ENCODE measurements at regions not wholly inside any gene's neighbourhood (a gene's known extent, or its start where the extent isn't known, plus 50 kb on each side); places are given as distances from the start of the nearest gene placed in this dataset.
A peak's percentile ranks its signal among the peaks of the same experiment; 100 is the strongest.
"Not testable (repeated sequence)": the region's sequence is repeated elsewhere in the genome, so short reads cannot be mapped to it uniquely, and the experiment has no call there.

DNA sequence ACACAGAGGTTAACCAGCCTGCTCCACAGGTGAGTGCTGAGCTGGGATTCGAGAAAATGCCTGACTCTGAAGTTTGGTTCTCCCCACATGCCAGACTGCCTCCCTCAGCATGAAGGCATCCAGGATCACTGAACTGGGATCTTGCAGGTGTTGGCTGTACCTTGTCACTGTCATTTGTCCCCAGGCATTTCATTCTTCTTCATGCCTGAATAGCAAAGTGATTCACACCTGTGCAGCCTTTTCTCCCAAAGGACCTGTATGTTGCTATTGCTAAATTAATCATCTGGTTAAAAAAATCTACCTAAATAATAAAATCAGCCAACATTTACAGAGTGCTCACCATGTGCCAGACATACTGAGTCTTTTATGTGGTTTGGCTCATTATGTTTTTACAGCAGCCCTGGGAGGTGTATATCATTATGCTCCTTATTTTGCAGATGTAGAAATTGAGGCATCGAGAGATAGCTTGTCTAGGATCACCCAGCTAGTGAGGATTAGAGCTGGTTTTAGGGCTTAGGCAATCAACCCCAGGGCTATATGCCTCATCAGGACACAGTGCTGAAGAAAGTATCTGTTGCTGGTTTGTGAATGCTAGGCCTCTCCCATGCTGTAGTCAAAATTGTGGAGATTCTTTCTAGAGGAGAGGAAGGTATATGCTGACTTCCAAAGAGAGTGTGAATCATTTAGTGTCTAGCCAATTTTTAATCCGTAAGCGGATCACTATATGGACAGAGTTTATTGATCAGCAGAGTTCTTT is 204.4 kb downstream of the HIPK3 start:
- no peak for DNase-seq (ENCODE audit: low spot score)

GRCh38 chr11:33457948-33458347 is 200.8 kb downstream of the HIPK3 start:
- DNase-seq (ENCODE audit: low spot score): no peak

DNA sequence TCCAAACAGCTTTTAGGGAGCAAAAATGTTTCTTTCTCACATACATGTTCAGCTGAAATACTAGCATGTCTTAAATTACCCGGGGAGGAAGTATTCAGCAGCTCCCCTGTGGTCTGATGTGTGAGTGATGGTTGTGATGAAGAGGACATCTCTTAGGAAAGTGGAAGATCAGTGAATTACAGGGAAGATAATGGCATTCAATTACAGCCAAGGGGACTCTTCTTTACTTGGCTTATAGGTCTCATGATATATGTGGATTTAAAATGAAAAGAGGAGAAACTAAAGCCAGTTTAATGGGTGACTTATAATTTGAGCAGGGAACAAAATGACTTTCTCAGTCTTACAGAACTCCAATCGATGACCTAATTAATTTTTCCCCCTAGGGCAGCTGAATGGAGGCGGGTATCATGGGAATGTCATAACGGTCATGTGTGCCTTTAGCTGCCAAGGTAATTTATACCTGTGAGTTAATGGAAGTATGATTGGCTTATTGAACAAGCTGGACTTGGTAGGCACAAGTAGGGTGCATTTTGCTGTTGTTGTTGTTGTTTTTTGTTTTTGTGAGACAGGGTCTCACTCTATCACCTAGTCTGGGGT is 198.8 kb downstream of the HIPK3 start:
- DNase-seq (ENCODE audit: low spot score): no peak

DNA sequence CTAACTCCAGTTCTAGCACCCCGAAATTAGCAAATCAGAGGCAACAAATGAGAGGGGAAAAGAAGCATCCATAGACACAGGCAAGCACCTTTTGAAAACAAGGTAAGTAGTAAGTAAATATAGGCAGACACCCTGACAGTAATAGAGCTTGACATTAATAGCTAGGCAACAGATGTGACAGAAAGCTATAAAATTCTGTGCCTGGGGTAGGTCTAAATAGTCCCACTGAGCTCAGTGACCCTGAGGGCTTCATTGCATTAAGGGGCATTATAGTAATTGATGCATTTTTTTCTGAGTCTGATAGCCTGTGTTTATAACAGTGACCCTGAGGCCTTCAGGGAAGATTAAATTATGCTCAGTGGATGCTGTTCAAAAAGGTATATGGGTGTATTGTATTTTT is 197.1 kb downstream of the HIPK3 start:
- no peak for DNase-seq (ENCODE audit: low spot score)

DNA sequence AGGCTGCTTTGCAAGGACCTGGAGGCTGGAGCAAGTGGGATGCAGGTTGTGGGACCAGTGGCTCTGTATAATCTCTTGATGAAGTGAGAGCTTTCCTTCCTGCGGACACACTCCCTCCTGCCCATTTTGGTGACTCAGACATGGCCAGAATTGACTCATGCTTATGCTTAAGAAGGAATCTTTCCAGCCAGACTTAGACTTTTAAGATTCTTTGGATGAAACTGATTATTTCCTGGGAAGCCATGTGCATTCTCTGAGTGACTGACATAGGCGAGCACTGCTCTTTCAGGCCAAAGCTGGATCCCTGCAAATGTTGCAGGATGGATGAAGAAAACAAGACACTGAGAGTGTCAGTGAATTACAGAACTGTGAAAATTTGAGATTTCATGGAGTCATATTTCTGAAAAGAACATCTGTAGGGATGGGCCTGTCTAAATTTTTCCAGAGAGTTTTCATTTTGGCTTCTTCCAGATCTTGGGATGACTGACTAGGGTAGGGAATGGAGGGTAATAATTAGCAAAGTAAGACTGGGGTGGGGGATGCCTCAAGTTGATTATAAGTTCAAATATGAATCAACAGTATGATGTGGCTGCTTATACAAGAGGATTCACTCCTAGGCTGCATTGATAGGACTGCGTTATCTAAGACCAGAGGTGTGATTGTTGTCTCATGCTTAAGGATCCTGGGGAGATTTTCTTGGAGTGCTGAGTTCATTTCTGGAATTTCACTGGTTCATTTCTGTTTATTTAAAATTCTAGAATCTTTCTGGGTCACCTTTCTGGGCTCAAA is 195.8 kb downstream of the HIPK3 start:
- no peak for DNase-seq (ENCODE audit: low spot score)

DNA sequence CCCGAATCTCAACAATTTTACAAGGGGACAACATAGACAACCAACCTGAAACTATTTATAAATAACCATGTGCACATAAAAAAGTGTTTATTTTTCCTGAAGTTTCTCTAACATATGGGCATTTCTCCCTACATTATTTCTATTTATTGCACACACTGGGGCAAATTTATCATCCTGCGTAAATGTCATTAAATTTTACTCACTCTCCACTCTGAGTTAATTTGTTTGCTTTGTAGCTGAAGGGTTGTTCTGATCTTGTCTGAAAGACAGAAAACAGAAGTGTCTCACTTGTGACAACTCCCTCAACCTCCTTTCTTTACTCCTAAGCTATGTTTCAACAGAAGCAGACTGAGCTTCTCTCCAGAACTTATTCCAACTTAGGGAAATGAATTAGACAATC is 194.2 kb downstream of the HIPK3 start:
- DNase-seq (ENCODE audit: low spot score): no peak

DNA sequence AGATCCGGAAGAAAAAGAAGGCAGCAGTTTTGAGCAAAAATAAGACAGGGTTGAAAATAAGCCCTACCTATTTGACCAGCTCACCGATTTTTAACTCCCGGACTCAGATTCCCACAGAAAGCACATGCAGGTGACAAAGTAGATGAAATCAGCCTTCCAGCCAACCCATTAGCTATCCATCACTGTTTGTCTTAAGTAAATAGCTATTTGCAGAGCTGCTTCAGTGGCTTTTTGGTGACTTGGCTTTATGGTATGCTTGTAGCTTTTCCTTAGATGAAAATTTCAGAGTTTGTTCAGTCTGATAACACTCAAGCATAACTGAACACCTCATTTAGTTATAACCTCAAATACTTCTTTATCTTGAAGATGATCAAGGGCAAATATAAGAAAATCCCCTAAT is 192.6 kb downstream of the HIPK3 start:
- DNase-seq (ENCODE audit: low spot score): no peak

- no peak for DNase-seq (ENCODE audit: low spot score)
Observed at GRCh38 chr11:33448461-33449130, 191.4 kb downstream of the HIPK3 start.

GRCh38 chr11:33445761-33446161 is 188.6 kb downstream of the HIPK3 start:
- no peak for DNase-seq (ENCODE audit: low spot score)

DNA sequence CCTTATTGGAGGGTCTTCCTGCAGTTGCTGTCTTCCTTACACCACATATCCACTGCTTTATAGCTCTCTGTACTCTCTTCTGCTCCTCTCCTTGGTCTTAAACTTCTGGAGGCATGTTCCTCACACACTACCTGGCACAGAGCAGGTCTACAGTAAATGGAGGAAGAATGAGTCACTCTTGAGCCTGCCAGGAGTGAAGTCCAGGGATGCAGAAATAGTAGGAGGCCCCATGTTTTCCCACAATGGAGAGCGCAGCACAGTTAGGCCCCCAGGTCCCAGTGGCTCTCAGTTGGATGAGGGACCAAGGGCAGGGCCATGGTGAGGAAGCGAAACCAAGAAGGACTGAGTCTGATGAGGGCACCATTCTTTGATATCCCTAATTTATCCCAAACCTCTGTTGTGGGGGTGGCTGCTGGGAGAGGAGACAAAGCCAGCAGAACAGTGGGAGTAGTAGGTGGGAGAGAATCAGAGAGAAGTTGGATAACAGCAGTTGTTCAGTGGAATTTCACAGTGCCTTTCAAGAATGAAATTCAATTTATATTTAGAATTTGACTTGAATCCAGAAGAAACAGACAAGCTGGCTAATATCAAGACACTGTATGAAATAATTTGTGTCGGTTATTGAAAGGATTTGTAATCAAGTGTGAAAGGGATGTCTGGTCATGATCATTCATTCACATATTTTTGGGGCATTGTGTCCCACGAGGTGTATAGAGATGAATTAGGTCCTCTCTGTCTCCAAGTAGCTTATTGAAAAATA is 187.8 kb downstream of the HIPK3 start:
- peak; percentile 69 for DNase-seq (ENCODE audit: low spot score)

DNA sequence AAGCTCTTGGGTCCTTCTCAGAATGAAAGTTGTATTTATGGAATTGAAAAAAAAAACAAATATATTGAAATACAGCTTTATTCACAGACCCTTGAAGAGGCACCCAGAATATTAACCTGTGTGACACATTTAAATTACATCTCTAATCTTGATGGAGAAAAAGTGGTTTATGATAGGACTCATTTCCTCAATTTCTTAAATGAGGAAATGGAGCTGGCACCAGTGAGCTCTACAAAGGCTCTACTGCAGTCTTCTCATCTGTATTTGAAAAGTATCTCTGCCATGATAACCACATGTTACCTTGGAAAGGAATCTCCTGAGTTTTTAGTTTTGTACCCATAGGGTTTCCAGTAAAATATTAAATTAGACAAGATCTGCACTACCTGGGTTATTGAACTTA is 186.5 kb downstream of the HIPK3 start:
- no peak for DNase-seq (ENCODE audit: low spot score)

- no peak for DNase-seq (ENCODE audit: low spot score)
Observed at GRCh38 chr11:33438301-33438700, 181.1 kb downstream of the HIPK3 start.

- no peak for DNase-seq (ENCODE audit: low spot score)
Observed at GRCh38 chr11:33437529-33437928, 180.3 kb downstream of the HIPK3 start.

GRCh38 chr11:33435216-33435615 is 178.0 kb downstream of the HIPK3 start:
- no peak for DNase-seq (ENCODE audit: low spot score)

DNA sequence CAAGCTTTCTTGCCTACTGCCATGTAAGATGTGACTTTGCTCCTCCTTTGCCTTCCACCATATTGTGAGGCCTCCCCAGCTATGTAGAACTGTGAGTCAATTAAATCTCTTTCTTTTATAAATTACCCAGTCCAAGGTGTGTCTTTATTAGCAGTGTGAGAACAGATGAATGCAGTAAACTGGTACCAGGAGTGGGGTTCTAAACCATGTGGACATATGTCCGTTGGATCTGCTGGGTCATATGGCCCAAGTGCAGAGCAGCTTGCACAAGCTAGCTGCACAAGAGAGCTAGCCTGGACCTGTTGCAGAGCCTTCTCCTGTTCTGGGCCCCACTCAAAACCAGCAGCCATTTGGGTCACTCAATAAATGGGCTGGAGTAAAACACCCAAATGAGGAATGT is 177.1 kb downstream of the HIPK3 start:
- no peak for DNase-seq (ENCODE audit: low spot score)

DNA sequence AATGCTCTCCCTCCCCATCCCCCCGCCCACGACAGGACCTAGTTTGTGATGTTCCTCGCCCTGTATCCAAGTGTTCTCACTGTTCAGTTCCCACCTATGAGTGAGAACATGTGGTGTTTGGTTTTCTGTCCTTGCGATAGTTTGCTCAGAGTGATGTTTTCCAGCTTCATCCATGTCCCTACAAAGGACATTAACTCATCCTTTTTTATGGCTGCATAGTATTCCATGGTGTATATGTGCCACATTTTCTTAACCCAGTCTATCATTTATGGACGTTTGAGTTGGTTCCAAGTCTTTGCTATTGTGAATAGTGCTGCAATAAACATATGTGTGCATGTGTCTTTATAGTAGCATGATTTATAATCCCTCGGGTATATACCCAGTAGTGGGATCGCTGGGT is 171.3 kb downstream of the HIPK3 start:
- DNase-seq (ENCODE audit: low spot score): not testable (repeated sequence)

GRCh38 chr11:33420959-33421566 is 163.9 kb downstream of the HIPK3 start:
- no peak for DNase-seq (ENCODE audit: low spot score)

DNA sequence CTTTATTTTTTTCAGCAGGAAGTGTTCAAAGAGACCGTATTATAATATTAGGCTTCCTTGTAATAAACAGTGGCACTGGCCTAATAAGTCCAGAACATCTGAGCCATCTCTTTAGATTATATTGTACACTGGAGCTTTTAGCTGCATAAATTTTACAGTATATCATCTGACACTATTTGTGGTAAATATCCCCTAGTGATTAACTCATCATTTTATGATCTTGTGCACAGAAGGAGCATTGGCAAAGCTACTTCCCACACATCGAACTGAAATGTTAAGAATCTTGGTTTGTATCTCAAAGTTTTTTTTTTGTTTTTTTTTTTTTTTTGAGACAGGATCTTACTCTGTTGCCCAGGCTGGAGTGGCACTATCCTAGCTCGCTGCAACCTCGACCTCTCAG is 162.7 kb downstream of the HIPK3 start:
- no peak for DNase-seq (ENCODE audit: low spot score)

DNA sequence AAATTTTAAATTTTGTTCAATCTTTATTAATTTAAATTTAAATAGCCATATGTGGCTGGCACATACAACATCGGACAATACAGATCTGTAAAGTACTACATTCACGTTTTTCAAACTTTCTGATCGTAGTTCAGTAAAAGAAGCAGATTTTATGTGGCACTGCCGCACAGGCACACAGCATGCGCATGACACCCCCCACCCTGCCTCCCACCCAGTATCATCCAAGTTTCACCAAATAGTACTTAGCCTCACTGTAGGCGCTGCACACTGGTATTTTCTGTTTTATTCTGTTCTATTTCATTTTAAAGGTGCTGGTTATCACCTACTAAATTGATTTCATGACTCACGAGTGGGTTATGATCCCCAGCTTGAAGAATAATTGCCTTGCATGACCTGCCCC is 159.9 kb downstream of the HIPK3 start:
- DNase-seq (ENCODE audit: low spot score): peak; percentile 19

- DNase-seq (ENCODE audit: low spot score): no peak
Observed at GRCh38 chr11:33413301-33413700, 156.1 kb downstream of the HIPK3 start.

- peak; percentile 31 for DNase-seq (ENCODE audit: low spot score)
Observed at GRCh38 chr11:33412241-33412640, 155.1 kb downstream of the HIPK3 start.

All from putamen (tissue), 1 donor.